Common myeloid progenitor, CD34-positive (primary cell): ENCODE measurements at regions not wholly inside any gene's neighbourhood (a gene's known extent, or its start where the extent isn't known, plus 50 kb on each side); places are given as distances from the start of the nearest gene placed in this dataset.

Experiments
- CTCF ChIA-PET: fragments of 350-600 bp; sonication (Branson Sonifier 250); formaldehyde crosslinking; loops from one replicate; lab custom pipeline; 2021; ENCODE audit warnings: antibody characterized with exemption; lab: Charles Lee
- POLR2A ChIA-PET: fragments of 350-600 bp; sonication (Branson Sonifier 250); formaldehyde crosslinking; loops from one replicate; lab custom pipeline; 2021; ENCODE audit warnings: antibody characterized with exemption; lab: Charles Lee
- DNase-seq, 3 donors: peaks; one replicate each; pipeline versions ENCODE4 v3.0.0 to v3.0.0-alpha.2; 2013
- H3K27ac ChIP-seq, 2 experiments: 1 replicate in 1 of 2; 2 replicates in 1 of 2; pipeline ENCODE4 v1.7.0; 2013; ENCODE audit warnings: inconsistent platforms in 2 of 2, low read length in 2 of 2, mild to moderate bottlenecking in 2 of 2, low read depth in 1 of 2, moderate library complexity in 1 of 2; ENCODE audit not compliant: severe bottlenecking in 2 of 2, insufficient read depth in 1 of 2, poor library complexity in 1 of 2
- H3K27me3 ChIP-seq, 5 experiments: replicated peaks in 2 of 5; 1 replicate in 3 of 5; 2 replicates in 2 of 5; pipeline versions ENCODE4 v1.6.1 to v1.7.0; 2013; ENCODE audit warnings: low read length in 4 of 5, mild to moderate bottlenecking in 2 of 5, moderate library complexity in 2 of 5, inconsistent platforms in 1 of 5; ENCODE audit not compliant: insufficient read depth in 5 of 5, control insufficient read depth in 4 of 5
- H3K36me3 ChIP-seq, 4 experiments: 1 replicate in 2 of 4; 2 replicates in 2 of 4; pipeline versions ENCODE4 v1.6.1 to v1.7.0; 2013; ENCODE audit warnings: low read length in 3 of 4, control low read depth in 1 of 4, mild to moderate bottlenecking in 1 of 4; ENCODE audit not compliant: control insufficient read depth in 4 of 4, insufficient read depth in 4 of 4
- H3K4me1 ChIP-seq, 4 experiments: 1 replicate in 3 of 4; 2 replicates in 1 of 4; pipeline versions ENCODE4 v1.6.1 to v1.7.1; 2013; ENCODE audit warnings: low read length in 3 of 4, mild to moderate bottlenecking in 3 of 4, control low read depth in 1 of 4, inconsistent platforms in 1 of 4, moderate library complexity in 1 of 4; ENCODE audit not compliant: control insufficient read depth in 4 of 4, insufficient read depth in 4 of 4; ENCODE audit errors: control extremely low read depth in 1 of 4
- H3K4me3 ChIP-seq, 7 experiments: 1 replicate in 4 of 7; 2 replicates in 3 of 7; pipeline versions ENCODE4 v1.5.1 to v1.7.0; 2013; ENCODE audit warnings: mild to moderate bottlenecking in 7 of 7, low read length in 6 of 7, moderate library complexity in 6 of 7, inconsistent platforms in 2 of 7, low read depth in 2 of 7, control low read depth in 1 of 7; ENCODE audit not compliant: insufficient read depth in 4 of 7, control insufficient read depth in 1 of 7; ENCODE audit errors: extremely low read depth in 1 of 7
- H3K9me3 ChIP-seq, 5 experiments: 1 replicate in 4 of 5; 2 replicates in 1 of 5; pipeline versions ENCODE4 v1.6.1 to v1.7.1; 2013; ENCODE audit warnings: low read length in 4 of 5, mild to moderate bottlenecking in 2 of 5, inconsistent platforms in 1 of 5, low read depth in 1 of 5, moderate library complexity in 1 of 5; ENCODE audit not compliant: control insufficient read depth in 4 of 5, insufficient read depth in 2 of 5; ENCODE audit errors: control extremely low read depth in 1 of 5
- WGBS: methylation state at CpG from one replicate; pipeline ENCODE4 v1.1.5; 2013; ENCODE audit not compliant: insufficient coverage; 5-methylcytosine and 5-hydroxymethylcytosine counted together

- no peaks in the 10 kb centered on the region for H3K9me3 ChIP-seq
- POLR2A ChIA-PET: interaction anchor here (0.7 kb wide), 1 partner anchor 15 kb away, joined by 4 read pairs; no protein-coding TSS in a partner anchor
- no peaks in the 10 kb centered on the region for H3K27me3 ChIP-seq
- WGBS: 63% methylated on average over 3 of the region's 3 CpGs
- H3K4me1 ChIP-seq: peaks cover 0 to 19% (median 2%) of the 10 kb centered on the region in 4 experiments
- no peaks in the 10 kb centered on the region for H3K36me3 ChIP-seq
- no peak for DNase-seq
- no peak overlapping the region for H3K4me3 ChIP-seq
- H3K27ac ChIP-seq: no peak overlapping the region
- CTCF ChIA-PET: interaction anchor here (1.7 kb wide), 1 partner anchor 9 kb away, joined by 4 read pairs; no protein-coding TSS in a partner anchor
Observed at GRCh38 chr6:156622185-156622584, 155.0 kb upstream of the ARID1B start.

GRCh38 chr6:156620331-156620730, 156.8 kb upstream of the ARID1B start:
- Histone ChIP-seq H3K4me1 (peaks cover 0 to 24% (median 3%) of the 10 kb centered on the region in 4 experiments), H3K4me3 (no peak overlapping the region), H3K27me3 (no peaks in the 10 kb centered on the region), H3K9me3 (no peaks in the 10 kb centered on the region), H3K27ac (no peak overlapping the region), H3K36me3 (no peaks in the 10 kb centered on the region)
- 100% methylated on average over 1 of the region's 4 CpGs for WGBS
- CTCF ChIA-PET: no interaction called here
- no peak for DNase-seq
- POLR2A ChIA-PET: no interaction called here

- WGBS: 96% methylated on average over 11 of the region's 12 CpGs
- Histone ChIP-seq H3K4me1 (peaks cover 0 to 24% (median 3%) of the 10 kb centered on the region in 4 experiments), H3K4me3 (peak overlapping the region in 1 of 7 experiments; percentile 33), H3K36me3 (no peaks in the 10 kb centered on the region), H3K9me3 (peaks cover 0 to 9% (median 5%) of the 10 kb centered on the region in 5 experiments), H3K27me3 (no peaks in the 10 kb centered on the region), H3K27ac (no peak overlapping the region)
- ChIA-PET CTCF (interaction anchor here (1.3 to 1.5 kb wide), 2 partner anchors 9 to 18 kb away, joined by 4 read pairs; no protein-coding TSS in a partner anchor), POLR2A (no interaction called here)
- peak in 1 of 3 donors; percentile 32 for DNase-seq
Observed at GRCh38 chr6:156618600-156619205, 158.5 kb upstream of the ARID1B start.

GRCh38 chr6:156617941-156618340, 159.2 kb upstream of the ARID1B start:
- H3K27ac ChIP-seq: no peak overlapping the region
- no peak overlapping the region for H3K4me3 ChIP-seq
- POLR2A ChIA-PET: no interaction called here
- peaks cover 0 to 16% (median 11%) of the 10 kb centered on the region in 5 experiments for H3K9me3 ChIP-seq
- DNase-seq: no peak
- WGBS: 100% methylated on average over 3 of the region's 3 CpGs
- peaks cover 0 to 24% (median 3%) of the 10 kb centered on the region in 4 experiments for H3K4me1 ChIP-seq
- H3K36me3 ChIP-seq: no peaks in the 10 kb centered on the region
- H3K27me3 ChIP-seq: no peaks in the 10 kb centered on the region
- CTCF ChIA-PET: interaction anchor here (1.3 to 1.5 kb wide), 2 partner anchors 10 to 17 kb away, joined by 4 read pairs; no protein-coding TSS in a partner anchor

GRCh38 chr6:156617376-156617775, 159.8 kb upstream of the ARID1B start:
- DNase-seq: peak; percentile 69 to 85 (median 79)
- no peaks in the 10 kb centered on the region for H3K27me3 ChIP-seq
- H3K9me3 ChIP-seq: peaks cover 0 to 18% (median 12%) of the 10 kb centered on the region in 5 experiments
- no peaks in the 10 kb centered on the region for H3K36me3 ChIP-seq
- H3K4me3 ChIP-seq: peak overlapping the region in 2 of 7 experiments; percentile 22 to 34
- H3K27ac ChIP-seq: no peak overlapping the region
- CTCF ChIA-PET: no interaction called here
- peaks cover 0 to 24% (median 3%) of the 10 kb centered on the region in 4 experiments for H3K4me1 ChIP-seq
- 64% methylated on average over 5 of the region's 10 CpGs for WGBS
- POLR2A ChIA-PET: no interaction called here

GRCh38 chr6:156616495-156616894, 160.7 kb upstream of the ARID1B start:
- ChIA-PET POLR2A (no interaction called here), CTCF (interaction anchor here (0.5 kb wide), 1 partner anchor 558 kb away, joined by 3 read pairs; no protein-coding TSS in a partner anchor)
- Histone ChIP-seq H3K4me3 (no peak overlapping the region), H3K4me1 (peaks cover 0 to 24% (median 3%) of the 10 kb centered on the region in 4 experiments), H3K9me3 (peaks cover 0 to 25% (median 16%) of the 10 kb centered on the region in 5 experiments), H3K27ac (no peak overlapping the region), H3K27me3 (no peaks in the 10 kb centered on the region), H3K36me3 (no peaks in the 10 kb centered on the region)
- DNase-seq: no peak
- WGBS: 100% methylated on average over 1 of the region's 1 CpG

GRCh38 chr6:156613996-156614395, 163.2 kb upstream of the ARID1B start:
- CTCF ChIA-PET: interaction anchor here (1.8 kb wide), 1 partner anchor 9 kb away, joined by 4 read pairs; no protein-coding TSS in a partner anchor
- POLR2A ChIA-PET: no interaction called here
- DNase-seq: no peak
- no peaks in the 10 kb centered on the region for H3K27me3 ChIP-seq
- no peaks in the 10 kb centered on the region for H3K36me3 ChIP-seq
- peaks cover 0 to 23% (median 3%) of the 10 kb centered on the region in 4 experiments for H3K4me1 ChIP-seq
- 100% methylated on average over 1 of the region's 1 CpG for WGBS
- H3K4me3 ChIP-seq: peak overlapping the region in 1 of 7 experiments; percentile 15
- no peak overlapping the region for H3K27ac ChIP-seq
- H3K9me3 ChIP-seq: peaks cover 0 to 31% (median 16%) of the 10 kb centered on the region in 5 experiments
